NT2/D1 (cell line): ENCODE measurements at regions not wholly inside any gene's neighbourhood (a gene's known extent, or its start where the extent isn't known, plus 50 kb on each side); places are given as distances from the start of the nearest gene placed in this dataset.
"Not testable (repeated sequence)": the region's sequence is repeated elsewhere in the genome, so short reads cannot be mapped to it uniquely, and the experiment has no call there.

Experiments used
- YY1 ChIP-seq: IDR thresholded peaks from 2 replicates; pipeline ENCODE4 v1.6.1; 2011; ENCODE audit not compliant: insufficient read length, insufficient read depth
- ZNF274 ChIP-seq: IDR thresholded peaks from 2 replicates; pipeline ENCODE4 v1.6.1; 2011; ENCODE audit warnings: mild to moderate bottlenecking, low read depth, low read length

DNA sequence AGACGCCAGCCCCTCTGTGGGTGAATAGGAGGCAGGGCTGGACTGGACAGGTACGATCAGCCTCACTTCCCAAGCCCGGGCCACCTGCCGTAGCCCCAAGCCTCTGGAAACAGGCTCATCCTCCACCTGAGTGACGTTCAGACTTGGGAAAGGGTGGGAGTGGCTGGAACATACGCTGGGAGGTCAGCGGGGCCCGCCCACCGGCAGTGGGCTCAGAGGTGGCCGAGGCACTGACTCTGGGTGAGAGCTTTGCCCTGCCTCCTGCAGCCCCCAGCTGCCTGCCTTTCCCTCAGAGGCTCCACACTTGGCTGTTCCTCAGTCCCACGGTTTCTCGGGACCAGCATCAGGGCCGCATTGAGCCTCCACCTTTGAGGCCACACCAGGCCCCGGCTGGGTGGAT, 123.8 kb upstream of the FOXD4L5 start:
- TF ChIP-seq YY1, ZNF274: not testable (repeated sequence)
